AG04450 (cell line): ENCODE measurements at regions not wholly inside any gene's neighbourhood (a gene's known extent, or its start where the extent isn't known, plus 50 kb on each side); places are given as distances from the start of the nearest gene placed in this dataset.

Experiments
- CTCF ChIA-PET: fragments of 300-600, 350-600 bp; formaldehyde crosslinking; extraction: SDS; loops from one replicate; lab custom pipeline; 2022; ENCODE audit warnings: antibody characterized with exemption, inconsistent platforms; lab: Charles Lee
- POLR2A ChIA-PET: fragments of 350-600 bp; formaldehyde crosslinking; extraction: SDS; loops from one replicate; lab custom pipeline; 2021; ENCODE audit warnings: antibody characterized with exemption, inconsistent platforms; lab: Yijun Ruan, JAX
- DNase-seq: peaks from one replicate; pipeline ENCODE4 v3.0.0-alpha.2; 2011; ENCODE audit warnings: low read depth, low spot score
- H3K27ac ChIP-seq: one replicate; pipeline ENCODE4 v1.5.1; 2012; ENCODE audit warnings: low read depth, low read length, control low read depth
- H3K27me3 ChIP-seq: one replicate; pipeline ENCODE4 v1.6.0; 2012; ENCODE audit warnings: low read length; ENCODE audit not compliant: control insufficient read depth, insufficient read depth
- H3K4me3 ChIP-seq: 2 replicates; pipeline ENCODE4 v1.5.1; 2011; ENCODE audit warnings: mild to moderate bottlenecking, low read depth, low read length, control low read depth
- H3K9me3 ChIP-seq: 2 replicates; pipeline ENCODE4 v1.5.1; 2012; ENCODE audit warnings: low read length; ENCODE audit not compliant: control insufficient read depth, insufficient read depth
- CTCF ChIP-seq: IDR thresholded peaks from 2 replicates; pipeline ENCODE4 v1.5.1; 2011; ENCODE audit warnings: low read depth, low read length, control low read depth, inconsistent platforms

GRCh38 chr10:33617381-33618080, 283.1 kb upstream of the NRP1 start:
- H3K4me3 ChIP-seq = no peak overlapping the region
- no peak for DNase-seq

DNA sequence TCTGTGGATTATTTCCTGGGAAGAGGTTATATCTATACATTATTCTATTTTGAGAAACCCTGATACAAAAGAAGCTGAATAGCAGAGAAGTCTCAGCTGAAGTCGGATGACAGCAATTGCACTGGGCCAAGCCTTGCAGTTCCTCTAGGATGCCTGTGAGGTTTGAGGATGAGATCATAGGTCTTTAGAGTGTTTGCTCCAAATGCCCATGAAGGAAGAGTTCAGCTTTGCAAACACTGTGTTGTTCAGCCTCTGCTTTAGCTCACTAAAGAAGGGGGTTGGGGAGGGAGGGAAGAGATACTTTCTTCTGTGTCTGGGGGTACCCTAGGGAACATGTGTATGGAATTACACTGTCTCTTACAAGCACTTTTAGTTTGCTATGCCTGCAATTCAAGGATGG, 282.5 kb upstream of the NRP1 start:
- H3K27ac ChIP-seq = no peak overlapping the region
- H3K4me3 ChIP-seq = no peak overlapping the region
- no peak for TF ChIP-seq CTCF
- no peak for DNase-seq
- POLR2A ChIA-PET = no interaction called here
- peaks cover 6% of the 10 kb centered on the region for H3K9me3 ChIP-seq
- CTCF ChIA-PET = interaction anchor here (0.6 kb wide), 1 partner anchor 289 kb away, joined by 6 read pairs; no protein-coding TSS in a partner anchor
- H3K27me3 ChIP-seq = peaks cover 2% of the 10 kb centered on the region

More at GRCh38 chr10:33617381-33618080, 283.1 kb upstream of the NRP1 start:
- ChIA-PET POLR2A (no interaction called here), CTCF (no interaction called here)
- Histone ChIP-seq H3K27ac (no peak overlapping the region), H3K9me3 (peaks cover 4% of the 10 kb centered on the region), H3K27me3 (peaks cover 2% of the 10 kb centered on the region)
- no peak for TF ChIP-seq CTCF

DNA sequence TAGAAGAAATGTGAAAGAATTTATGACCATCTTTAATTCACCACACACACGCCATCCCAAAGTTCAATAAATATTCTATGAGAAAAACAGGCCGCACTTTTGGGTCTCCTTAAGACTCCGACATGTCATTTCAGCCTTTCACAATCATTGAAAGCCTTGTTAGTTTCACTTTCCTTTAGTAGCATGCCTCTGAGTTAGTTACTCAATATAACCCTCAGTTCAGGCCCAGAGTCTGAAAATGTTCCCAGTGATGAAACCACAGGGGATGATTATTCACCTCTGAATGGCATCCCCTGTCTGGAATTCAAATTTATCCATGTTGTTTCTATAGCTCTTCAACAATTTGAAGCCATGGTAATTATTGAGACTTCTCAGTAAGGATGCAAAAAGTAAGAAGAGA, 278.1 kb upstream of the NRP1 start:
- Histone ChIP-seq H3K27me3 (no peaks in the 10 kb centered on the region), H3K9me3 (peaks cover 2% of the 10 kb centered on the region; the same call in 1 of the 2 replicates), H3K4me3 (no peak overlapping the region), H3K27ac (no peak overlapping the region)
- TF ChIP-seq CTCF = no peak
- ChIA-PET CTCF (interaction anchor here (1.0 kb wide), 1 partner anchor 282 kb away, joined by 3 read pairs; no protein-coding TSS in a partner anchor), POLR2A (no interaction called here)
- DNase-seq = peak; percentile 1

GRCh38 chr10:33612116-33612515, 277.6 kb upstream of the NRP1 start:
- CTCF ChIA-PET = interaction anchor here (1.0 kb wide), 1 partner anchor 282 kb away, joined by 3 read pairs; no protein-coding TSS in a partner anchor
- no peaks in the 10 kb centered on the region for H3K27me3 ChIP-seq
- POLR2A ChIA-PET = no interaction called here
- no peak overlapping the region for H3K4me3 ChIP-seq
- no peak overlapping the region for H3K27ac ChIP-seq
- no peak for DNase-seq
- no peak for TF ChIP-seq CTCF
- peaks cover 2% of the 10 kb centered on the region; the same call in 1 of the 2 replicates for H3K9me3 ChIP-seq

- H3K27me3 ChIP-seq = no peaks in the 10 kb centered on the region
- ChIA-PET CTCF (interaction anchor here (1.0 kb wide), 1 partner anchor 281 kb away, joined by 3 read pairs; no protein-coding TSS in a partner anchor), POLR2A (no interaction called here)
- no peak for DNase-seq
- H3K9me3 ChIP-seq = peaks cover 2% of the 10 kb centered on the region; the same call in 1 of the 2 replicates
- no peak for TF ChIP-seq CTCF
- H3K4me3 ChIP-seq = no peak overlapping the region
- no peak overlapping the region for H3K27ac ChIP-seq
These were observed 277.0 kb upstream of the NRP1 start for GRCh38 chr10:33611423-33611822.
